Prostate gland (tissue), 2 donors: ENCODE measurements at regions not wholly inside any gene's neighbourhood (a gene's known extent, or its start where the extent isn't known, plus 50 kb on each side); places are given as distances from the start of the nearest gene placed in this dataset.

Experiments used
- POLR2A ChIP-seq: fragments of 450-650 bp; IDR thresholded peaks from one replicate; pipeline ENCODE4 v1.6.1; 2016; ENCODE audit warnings: antibody characterized with exemption, mild to moderate bottlenecking
- POLR2AphosphoS5 ChIP-seq: sonication (generic); formaldehyde crosslinking; IDR thresholded peaks from one replicate; pipeline ENCODE4 v1.6.1; 2017; ENCODE audit warnings: antibody characterized with exemption
- TF ChIP-seq, protein P1 (sequence below), 4 experiments: fragments of 200-600 bp in 2 of 4; fragments of 450-650 bp in 2 of 4; sonication (generic) in 2 of 4; IDR thresholded peaks; 1 replicate in 3 of 4; 2 replicates in 1 of 4; pipeline ENCODE4 v1.5.1; 2016 to 2019; ENCODE audit warnings: antibody characterized with exemption in 4 of 4, mild to moderate bottlenecking in 2 of 4, moderate library complexity in 2 of 4

DNA sequence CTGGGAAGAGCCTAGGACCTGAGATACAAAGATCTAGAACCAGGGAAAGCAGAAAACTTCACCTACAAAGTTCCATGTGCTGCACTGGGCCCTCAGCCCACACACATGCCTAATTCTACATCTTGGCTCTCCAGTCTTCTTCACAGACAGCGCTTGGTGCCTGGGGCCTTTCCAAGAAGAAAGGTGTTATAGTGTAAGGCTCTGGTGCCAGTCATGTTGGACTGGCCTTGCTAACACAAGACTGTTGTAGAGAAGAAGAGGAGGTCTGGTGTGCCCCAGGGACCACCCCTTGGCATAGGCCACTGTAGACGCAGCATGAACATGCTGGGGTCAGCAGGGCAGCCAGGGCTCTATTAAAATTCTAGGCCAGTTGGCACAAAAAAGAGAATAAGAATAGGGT is 226.2 kb upstream of the CTNNB1 start:
- TF ChIP-seq, protein P1, sequence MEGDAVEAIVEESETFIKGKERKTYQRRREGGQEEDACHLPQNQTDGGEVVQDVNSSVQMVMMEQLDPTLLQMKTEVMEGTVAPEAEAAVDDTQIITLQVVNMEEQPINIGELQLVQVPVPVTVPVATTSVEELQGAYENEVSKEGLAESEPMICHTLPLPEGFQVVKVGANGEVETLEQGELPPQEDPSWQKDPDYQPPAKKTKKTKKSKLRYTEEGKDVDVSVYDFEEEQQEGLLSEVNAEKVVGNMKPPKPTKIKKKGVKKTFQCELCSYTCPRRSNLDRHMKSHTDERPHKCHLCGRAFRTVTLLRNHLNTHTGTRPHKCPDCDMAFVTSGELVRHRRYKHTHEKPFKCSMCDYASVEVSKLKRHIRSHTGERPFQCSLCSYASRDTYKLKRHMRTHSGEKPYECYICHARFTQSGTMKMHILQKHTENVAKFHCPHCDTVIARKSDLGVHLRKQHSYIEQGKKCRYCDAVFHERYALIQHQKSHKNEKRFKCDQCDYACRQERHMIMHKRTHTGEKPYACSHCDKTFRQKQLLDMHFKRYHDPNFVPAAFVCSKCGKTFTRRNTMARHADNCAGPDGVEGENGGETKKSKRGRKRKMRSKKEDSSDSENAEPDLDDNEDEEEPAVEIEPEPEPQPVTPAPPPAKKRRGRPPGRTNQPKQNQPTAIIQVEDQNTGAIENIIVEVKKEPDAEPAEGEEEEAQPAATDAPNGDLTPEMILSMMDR (IDR thresholded peaks at IDR 0.05), result no peak
- TF ChIP-seq POLR2A (no peak), POLR2AphosphoS5 (no peak)
